BE2C (cell line): ENCODE measurements at regions not wholly inside any gene's neighbourhood (a gene's known extent, or its start where the extent isn't known, plus 50 kb on each side); places are given as distances from the start of the nearest gene placed in this dataset.

Source experiments
- DNase-seq: peaks from one replicate; pipeline ENCODE4 v3.0.0-alpha.2; 2020
- H3K27me3 ChIP-seq: fragments of 250-450 bp; sonication (Bioruptor Pico); 2 replicates; pipeline ENCODE4 v1.5.1; 2020; ENCODE audit warnings: mild to moderate bottlenecking
- H3K36me3 ChIP-seq: fragments of 250-450 bp; sonication (Bioruptor Pico); 2 replicates; pipeline ENCODE4 v1.5.1; 2020; ENCODE audit warnings: mild to moderate bottlenecking
- H3K4me1 ChIP-seq: fragments of 250-450 bp; sonication (Bioruptor Pico); 2 replicates; pipeline ENCODE4 v1.5.1; 2020
- H3K4me3 ChIP-seq: 2 replicates; pipeline ENCODE4 v1.5.1; 2011; ENCODE audit warnings: low read depth, low read length
- H3K9me3 ChIP-seq: fragments of 250-450 bp; sonication (Bioruptor Pico); 2 replicates; pipeline ENCODE4 v1.5.1; 2020
- TF ChIP-seq, protein P1 (sequence below): IDR thresholded peaks from 2 replicates; pipeline ENCODE4 v1.5.1; 2012; ENCODE audit warnings: mild to moderate bottlenecking, low read depth, low read length

DNA sequence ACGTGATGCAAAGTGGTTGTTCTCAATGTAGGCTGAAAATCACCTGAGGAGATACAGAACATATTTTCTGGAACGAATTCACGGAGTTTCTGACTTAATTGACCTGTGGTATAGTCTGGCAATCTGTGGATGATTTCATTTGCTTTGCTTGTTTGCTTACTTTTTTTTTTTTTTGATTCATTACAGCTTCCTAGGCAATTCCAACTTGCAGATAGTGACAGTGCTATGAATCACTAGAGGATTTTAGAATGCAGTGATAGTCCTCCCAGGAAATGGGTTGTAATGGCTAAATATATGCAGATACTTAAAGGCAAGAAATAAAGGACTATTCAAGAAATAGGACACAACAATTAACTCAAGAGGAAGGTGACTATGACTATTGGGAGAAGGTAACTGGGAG, 1378.1 kb upstream of the PRMT6 start:
- H3K4me1 ChIP-seq, result no peaks in the 10 kb centered on the region
- no peaks in the 10 kb centered on the region for H3K9me3 ChIP-seq
- no peaks in the 10 kb centered on the region for H3K27me3 ChIP-seq
- no peak for DNase-seq
- TF ChIP-seq, protein P1, sequence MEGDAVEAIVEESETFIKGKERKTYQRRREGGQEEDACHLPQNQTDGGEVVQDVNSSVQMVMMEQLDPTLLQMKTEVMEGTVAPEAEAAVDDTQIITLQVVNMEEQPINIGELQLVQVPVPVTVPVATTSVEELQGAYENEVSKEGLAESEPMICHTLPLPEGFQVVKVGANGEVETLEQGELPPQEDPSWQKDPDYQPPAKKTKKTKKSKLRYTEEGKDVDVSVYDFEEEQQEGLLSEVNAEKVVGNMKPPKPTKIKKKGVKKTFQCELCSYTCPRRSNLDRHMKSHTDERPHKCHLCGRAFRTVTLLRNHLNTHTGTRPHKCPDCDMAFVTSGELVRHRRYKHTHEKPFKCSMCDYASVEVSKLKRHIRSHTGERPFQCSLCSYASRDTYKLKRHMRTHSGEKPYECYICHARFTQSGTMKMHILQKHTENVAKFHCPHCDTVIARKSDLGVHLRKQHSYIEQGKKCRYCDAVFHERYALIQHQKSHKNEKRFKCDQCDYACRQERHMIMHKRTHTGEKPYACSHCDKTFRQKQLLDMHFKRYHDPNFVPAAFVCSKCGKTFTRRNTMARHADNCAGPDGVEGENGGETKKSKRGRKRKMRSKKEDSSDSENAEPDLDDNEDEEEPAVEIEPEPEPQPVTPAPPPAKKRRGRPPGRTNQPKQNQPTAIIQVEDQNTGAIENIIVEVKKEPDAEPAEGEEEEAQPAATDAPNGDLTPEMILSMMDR, result no peak
- H3K4me3 ChIP-seq, result no peak overlapping the region
- no peaks in the 10 kb centered on the region for H3K36me3 ChIP-seq

DNA sequence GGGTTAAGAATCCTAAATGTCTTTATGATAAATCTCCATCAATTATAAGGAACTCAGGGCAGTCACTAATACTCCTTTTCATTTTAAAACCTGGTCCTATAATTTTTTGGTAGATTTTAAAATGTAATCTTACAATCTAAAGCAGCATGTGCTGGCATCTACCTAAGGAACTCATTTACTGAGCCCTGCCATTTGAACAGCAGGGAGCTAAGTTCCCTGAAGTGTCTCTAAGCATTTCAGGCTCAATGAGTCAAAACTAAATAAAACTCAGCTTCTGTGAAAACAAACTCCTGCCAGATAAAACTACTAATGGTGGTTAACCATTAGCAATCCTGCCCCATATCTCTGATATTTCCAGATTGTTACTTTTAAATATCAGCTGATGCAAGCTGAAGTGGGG, 1371.8 kb upstream of the PRMT6 start:
- no peaks in the 10 kb centered on the region for H3K27me3 ChIP-seq
- no peaks in the 10 kb centered on the region for H3K9me3 ChIP-seq
- DNase-seq, result no peak
- TF ChIP-seq, protein P1, result no peak
- no peak overlapping the region for H3K4me3 ChIP-seq
- no peaks in the 10 kb centered on the region for H3K36me3 ChIP-seq
- H3K4me1 ChIP-seq, result no peaks in the 10 kb centered on the region

DNA sequence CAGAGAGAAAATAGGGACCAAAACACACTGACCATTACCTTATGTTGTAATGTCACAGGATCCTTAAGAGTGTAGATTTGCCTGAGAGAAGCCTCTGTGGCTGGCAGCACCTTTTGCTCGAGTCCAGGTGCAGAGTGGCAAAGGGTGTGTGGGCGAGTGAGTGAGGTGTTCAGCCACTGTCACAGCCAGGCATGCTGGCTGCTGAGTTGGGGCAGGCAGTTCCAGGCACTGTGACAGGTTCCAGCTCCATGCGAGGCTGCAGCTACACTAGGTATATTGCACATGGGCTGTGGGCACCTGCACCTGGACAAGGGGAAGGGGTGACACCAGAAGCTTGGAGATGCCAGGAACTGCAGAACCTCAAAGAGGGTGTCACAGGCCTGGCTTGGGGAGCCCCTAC, 1370.4 kb upstream of the PRMT6 start:
- Histone ChIP-seq H3K9me3 (no peaks in the 10 kb centered on the region), H3K27me3 (no peaks in the 10 kb centered on the region), H3K4me3 (no peak overlapping the region), H3K36me3 (no peaks in the 10 kb centered on the region), H3K4me1 (no peaks in the 10 kb centered on the region)
- no peak for DNase-seq
- TF ChIP-seq, protein P1, result no peak

DNA sequence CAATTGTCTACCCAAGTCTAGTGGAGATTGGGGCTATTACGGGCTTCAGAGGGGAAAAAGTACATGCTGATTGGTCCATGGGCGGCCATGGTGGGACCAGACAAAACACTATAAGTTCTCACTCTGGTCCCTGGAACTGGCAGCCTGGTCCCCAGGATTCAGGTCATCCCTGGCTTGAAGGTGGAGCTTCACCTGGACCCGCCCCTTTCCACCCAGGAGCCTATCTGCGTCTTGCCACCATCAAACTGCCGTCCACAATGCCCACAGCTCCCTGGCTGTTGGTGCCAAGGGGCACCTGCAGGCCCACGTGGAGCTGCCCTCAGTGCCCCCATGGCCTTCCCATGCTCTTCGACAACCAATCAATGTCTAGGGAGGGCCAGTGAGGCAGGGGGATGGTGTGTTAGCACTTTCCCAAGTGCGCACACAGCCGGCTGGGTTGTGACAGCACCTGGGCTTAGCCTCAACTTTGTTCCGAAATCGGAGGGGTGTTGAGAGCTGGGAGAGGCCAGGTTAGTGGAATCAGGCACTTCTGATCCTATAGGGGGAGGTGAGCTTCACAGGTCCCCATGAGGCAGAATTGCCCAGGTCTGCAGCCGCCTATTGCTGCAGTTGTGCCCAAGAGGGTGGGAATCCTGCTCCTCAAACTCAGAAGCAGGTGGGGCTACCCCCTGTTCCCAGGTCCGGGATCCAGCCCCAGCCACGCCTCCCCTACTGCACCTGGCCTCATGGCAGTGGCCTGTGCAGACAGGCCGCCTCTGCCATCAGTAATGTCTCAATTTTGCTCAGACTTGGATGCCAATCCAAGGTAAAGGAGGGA, 1369.4 kb upstream of the PRMT6 start:
- Histone ChIP-seq H3K4me3 (no peak overlapping the region), H3K9me3 (no peaks in the 10 kb centered on the region), H3K36me3 (no peaks in the 10 kb centered on the region), H3K4me1 (no peaks in the 10 kb centered on the region), H3K27me3 (no peaks in the 10 kb centered on the region)
- TF ChIP-seq, protein P1, result no peak
- DNase-seq, result no peak

DNA sequence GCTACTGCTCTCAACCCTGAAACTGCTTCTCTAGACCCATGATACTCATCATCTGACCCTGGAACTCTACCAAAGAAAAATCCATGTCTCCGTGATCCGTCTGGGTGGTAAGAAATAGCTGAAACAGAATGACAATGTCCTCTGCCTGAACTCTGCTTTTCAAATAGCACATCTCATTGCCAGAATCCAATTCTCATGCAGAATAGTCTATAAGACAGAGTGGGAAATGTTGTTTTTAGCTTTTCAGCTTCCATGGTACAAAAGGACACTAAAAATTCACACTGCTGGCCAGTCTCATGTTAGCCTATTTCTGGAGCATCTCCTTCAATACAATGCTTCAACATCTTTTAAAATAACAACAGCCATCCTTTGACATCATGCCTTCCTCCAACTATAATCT, 1355.8 kb upstream of the PRMT6 start:
- no peak overlapping the region for H3K4me3 ChIP-seq
- H3K27me3 ChIP-seq, result no peaks in the 10 kb centered on the region
- no peak for DNase-seq
- H3K36me3 ChIP-seq, result no peaks in the 10 kb centered on the region
- TF ChIP-seq, protein P1, result no peak
- H3K4me1 ChIP-seq, result no peaks in the 10 kb centered on the region
- no peaks in the 10 kb centered on the region; the same call in 1 of the 2 replicates for H3K9me3 ChIP-seq

DNA sequence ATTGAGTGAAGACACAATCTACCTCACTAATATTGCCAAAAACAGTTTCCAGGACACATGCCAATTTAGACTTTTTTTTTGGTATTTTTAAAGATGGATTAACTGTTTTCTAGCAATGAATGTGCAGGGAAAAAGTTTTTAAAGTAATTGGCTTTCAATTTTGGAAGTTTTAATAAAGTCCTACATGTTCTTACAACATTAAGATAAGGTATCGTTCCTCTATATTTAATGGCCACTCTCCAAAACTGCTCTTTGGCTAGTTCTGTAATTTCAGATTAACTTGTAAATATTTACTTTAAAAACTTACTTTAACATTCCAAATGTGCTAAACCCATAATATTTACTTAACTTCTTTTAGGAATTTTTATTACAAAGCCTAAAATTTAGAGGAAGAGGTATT, 1332.2 kb upstream of the PRMT6 start:
- no peak for DNase-seq
- Histone ChIP-seq H3K4me1 (no peaks in the 10 kb centered on the region), H3K9me3 (no peaks in the 10 kb centered on the region), H3K4me3 (no peak overlapping the region), H3K36me3 (no peaks in the 10 kb centered on the region), H3K27me3 (no peaks in the 10 kb centered on the region)
- TF ChIP-seq, protein P1, result no peak
